CD14-positive monocyte (primary cell): ENCODE measurements at regions not wholly inside any gene's neighbourhood (a gene's known extent, or its start where the extent isn't known, plus 50 kb on each side); places are given as distances from the start of the nearest gene placed in this dataset.

Source experiments
- DNase-seq, 3 donors: peaks; one replicate each; pipeline ENCODE4 v3.0.0-alpha.2; 2011 to 2022
- H2AFZ ChIP-seq: 2 replicates; pipeline ENCODE4 v1.6.0; 2012; ENCODE audit warnings: mild to moderate bottlenecking, low read depth, low read length, inconsistent platforms; ENCODE audit not compliant: insufficient read depth, poor library complexity, severe bottlenecking
- H3K27ac ChIP-seq, 2 donors: 1 replicate in 1 of 2; 2 replicates in 1 of 2; pipeline ENCODE4 v1.5.1; 2012 to 2013; ENCODE audit warnings: low read length in 2 of 2, control low read depth in 1 of 2, inconsistent platforms in 1 of 2, low read depth in 1 of 2, mild to moderate bottlenecking in 1 of 2
- H3K27me3 ChIP-seq, 2 donors: one replicate each; pipeline versions ENCODE4 v1.6.0 to v1.6.1; 2011 to 2013; ENCODE audit warnings: low read length in 2 of 2; ENCODE audit not compliant: control insufficient read depth in 2 of 2, insufficient read depth in 2 of 2
- H3K36me3 ChIP-seq, 2 donors: replicated peaks in 1 of 2; 1 replicate in 1 of 2; 2 replicates in 1 of 2; pipeline versions ENCODE4 v1.5.1 to v1.6.1; 2012 to 2013; ENCODE audit warnings: low read length in 2 of 2, control low read depth in 1 of 2, inconsistent platforms in 1 of 2, mild to moderate bottlenecking in 1 of 2; ENCODE audit not compliant: insufficient read depth in 2 of 2, control insufficient read depth in 1 of 2
- H3K4me1 ChIP-seq, 2 donors: 1 replicate in 1 of 2; 2 replicates in 1 of 2; pipeline versions ENCODE4 v1.5.1 to v1.6.1; 2012 to 2013; ENCODE audit warnings: low read length in 2 of 2, control low read depth in 1 of 2, inconsistent platforms in 1 of 2, mild to moderate bottlenecking in 1 of 2, moderate library complexity in 1 of 2; ENCODE audit not compliant: insufficient read depth in 2 of 2, control insufficient read depth in 1 of 2
- H3K4me2 ChIP-seq: replicated peaks from 2 replicates; pipeline ENCODE3; 2012; ENCODE audit warnings: low read length, moderate library complexity, mild to moderate bottlenecking; ENCODE audit not compliant: poor library complexity, severe bottlenecking; ENCODE audit errors: extremely low read depth
- H3K4me3 ChIP-seq, 3 experiments: fragments of 200-600 bp in 1 of 3; sonication (generic) in 1 of 3; replicated peaks in 1 of 3; 1 replicate in 2 of 3; 2 replicates in 1 of 3; pipeline ENCODE4 v1.5.1; 2011 to 2013; ENCODE audit warnings: low read length in 3 of 3, mild to moderate bottlenecking in 3 of 3, control low read depth in 2 of 3, low read depth in 2 of 3, inconsistent platforms in 1 of 3, moderate library complexity in 1 of 3
- H3K79me2 ChIP-seq: 2 replicates; pipeline ENCODE4 v1.6.0; 2012; ENCODE audit warnings: mild to moderate bottlenecking, control low read depth, inconsistent platforms, low read length, moderate library complexity; ENCODE audit not compliant: insufficient read depth
- H3K9ac ChIP-seq: 2 replicates; pipeline ENCODE4 v1.6.0; 2017; ENCODE audit warnings: low read length, mild to moderate bottlenecking; ENCODE audit not compliant: insufficient read depth, poor library complexity, severe bottlenecking
- H3K9me3 ChIP-seq, 2 donors: replicated peaks in 1 of 2; 1 replicate in 1 of 2; 2 replicates in 1 of 2; pipeline versions ENCODE4 v1.5.1 to v1.6.1; 2012 to 2013; ENCODE audit warnings: low read length in 2 of 2, control low read depth in 1 of 2; ENCODE audit not compliant: control insufficient read depth in 1 of 2, insufficient read depth in 1 of 2
- H4K20me1 ChIP-seq: 2 replicates; pipeline ENCODE4 v1.6.0; 2012; ENCODE audit warnings: mild to moderate bottlenecking, low read length, control low read depth, moderate library complexity; ENCODE audit not compliant: insufficient read depth
- H3K27ac Mint-ChIP-seq, 7 donors: one replicate each; pipeline ENCODE4 v1.8.0; 2020; ENCODE audit warnings: mild to moderate bottlenecking in 7 of 7, mixed read lengths in 7 of 7, moderate library complexity in 6 of 7, inconsistent platforms in 2 of 7
- H3K27me3 Mint-ChIP-seq, 3 donors: one replicate each; pipeline ENCODE4 v1.8.0; 2021 to 2022; ENCODE audit warnings: low read depth in 3 of 3, mild to moderate bottlenecking in 3 of 3, mixed read lengths in 3 of 3, moderate library complexity in 3 of 3, inconsistent platforms in 1 of 3
- H3K36me3 Mint-ChIP-seq, 2 donors: one replicate each; pipeline ENCODE4 v1.8.0; 2020; ENCODE audit warnings: mixed read lengths in 2 of 2, inconsistent platforms in 1 of 2, mild to moderate bottlenecking in 1 of 2
- H3K4me1 Mint-ChIP-seq: one replicate; pipeline ENCODE4 v1.8.0; 2020; ENCODE audit warnings: mild to moderate bottlenecking, mixed read lengths
- H3K4me3 Mint-ChIP-seq, 2 donors: one replicate each; pipeline ENCODE4 v1.8.0; 2020; ENCODE audit warnings: mild to moderate bottlenecking in 2 of 2, mixed read lengths in 2 of 2, moderate library complexity in 1 of 2
- H3K9me3 Mint-ChIP-seq, 7 donors: one replicate each; pipeline ENCODE4 v1.8.0; 2020 to 2022; ENCODE audit warnings: mixed read lengths in 7 of 7, mild to moderate bottlenecking in 6 of 7, moderate library complexity in 6 of 7, inconsistent platforms in 2 of 7
- WGBS: methylation state at CpG from one replicate; pipeline ENCODE4 v1.1.5; 2013; ENCODE audit warnings: missing lambda C conversion rate; ENCODE audit not compliant: insufficient coverage; 5-methylcytosine and 5-hydroxymethylcytosine counted together
- intact Hi-C, 2 donors: fragments of 100-400 bp; cut with micrococcal nuclease; formaldehyde crosslinking; loops; one replicate each; pipeline versions ENCODE4 v1.15.0 to v1.15.1; 2023
- TF ChIP-seq, protein P1 (sequence below): fragments of 200-600 bp; IDR thresholded peaks from one replicate; pipeline ENCODE4 v1.8.0; 2022; ENCODE audit warnings: antibody characterized with exemption, mild to moderate bottlenecking

DNA sequence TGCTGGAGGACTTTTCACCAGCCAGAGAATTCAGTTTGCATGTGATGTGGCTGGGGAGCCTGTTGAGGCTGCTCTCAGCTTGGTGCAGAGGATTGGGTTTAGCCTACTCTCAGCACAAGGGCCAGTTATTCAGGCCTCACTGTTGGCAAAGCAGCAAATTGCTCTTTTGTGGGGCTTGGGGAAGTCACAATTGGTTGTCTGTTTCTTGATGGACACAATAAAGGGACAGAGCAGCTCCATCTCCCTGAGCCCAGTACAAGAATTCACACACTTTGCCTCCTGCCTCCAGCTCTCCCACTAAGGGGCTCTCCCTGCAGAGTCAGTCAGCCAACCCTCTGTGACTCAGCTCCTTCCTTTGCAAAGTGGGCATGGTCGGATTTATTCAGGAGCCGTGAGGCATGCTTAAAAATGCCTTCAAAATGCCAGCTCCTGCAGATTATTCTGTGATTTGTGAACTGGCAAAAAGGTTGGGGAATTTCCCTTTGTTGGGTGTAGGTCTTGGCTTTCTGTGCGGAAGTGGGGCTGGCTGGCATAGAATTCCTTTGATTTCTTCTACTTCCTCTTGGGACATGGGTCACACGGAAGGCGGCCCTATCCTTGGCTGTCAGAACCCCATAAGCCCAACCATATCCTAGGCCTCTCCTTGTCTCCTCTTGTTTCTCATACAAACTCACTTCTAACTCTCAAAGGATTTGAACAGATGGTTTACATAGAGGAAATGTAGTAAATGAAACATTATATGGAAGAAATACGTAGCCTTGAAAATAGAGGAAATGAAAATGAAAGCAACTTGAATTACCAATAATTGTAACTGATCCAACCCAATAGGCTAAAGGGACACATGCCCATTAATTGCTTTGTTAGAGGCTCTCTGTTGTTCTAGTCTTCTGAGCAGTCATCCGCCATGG, 118.7 kb upstream of the CD180 start:
- peak overlapping the region; percentile 15 for H2AFZ ChIP-seq
- DNase-seq, result peak; percentile 9 to 44 (median 25)
- 83% methylated on average over 1 of the region's 7 CpGs for WGBS

DNA sequence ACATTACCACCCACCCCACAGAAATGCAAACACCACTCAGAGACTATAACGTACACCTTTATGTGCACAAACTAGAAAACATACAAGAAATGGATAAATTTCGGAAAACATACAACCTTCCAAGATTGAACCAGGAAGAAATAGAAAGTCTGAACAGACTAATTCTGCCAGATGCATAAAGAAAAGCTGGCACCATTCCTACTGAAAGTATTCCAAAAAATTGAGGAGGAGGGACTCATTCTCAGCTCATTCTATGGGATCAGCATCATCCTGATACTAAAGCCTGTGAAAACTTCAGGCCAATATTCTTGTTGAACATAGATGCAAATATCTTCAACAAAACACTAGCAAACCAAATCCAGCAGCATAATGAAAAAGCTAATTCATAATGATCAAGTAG, 115.1 kb upstream of the CD180 start:
- H3K9ac ChIP-seq, result no peak overlapping the region
- H3K27ac Mint-ChIP-seq, result no peak overlapping the region
- intact Hi-C loops, result no loop called here

More for the DNA sequence above, 118.7 kb upstream of the CD180 start:
- H3K4me2 ChIP-seq, result peak overlapping the region; percentile 45
- no peak overlapping the region for H3K9ac ChIP-seq
- no peaks in the 10 kb centered on the region for H3K36me3 ChIP-seq
- peak overlapping the region in 1 of 2 donors; percentile 56 for H3K27ac ChIP-seq
- Mint-ChIP-seq H3K9me3 (peaks cover 3 to 16% (median 7%) of the 10 kb centered on the region in 7 donors), H3K4me1 (peaks cover 10% of the 10 kb centered on the region), H3K27me3 (peaks cover 0 to 1% (median 0%) of the 10 kb centered on the region in 3 donors), H3K36me3 (no peaks in the 10 kb centered on the region), H3K27ac (peak overlapping the region; percentile 76 to 88 (median 81)), H3K4me3 (peak overlapping the region; percentile 49 to 67)
- H4K20me1 ChIP-seq, result no peaks in the 10 kb centered on the region
- TF ChIP-seq, protein P1, sequence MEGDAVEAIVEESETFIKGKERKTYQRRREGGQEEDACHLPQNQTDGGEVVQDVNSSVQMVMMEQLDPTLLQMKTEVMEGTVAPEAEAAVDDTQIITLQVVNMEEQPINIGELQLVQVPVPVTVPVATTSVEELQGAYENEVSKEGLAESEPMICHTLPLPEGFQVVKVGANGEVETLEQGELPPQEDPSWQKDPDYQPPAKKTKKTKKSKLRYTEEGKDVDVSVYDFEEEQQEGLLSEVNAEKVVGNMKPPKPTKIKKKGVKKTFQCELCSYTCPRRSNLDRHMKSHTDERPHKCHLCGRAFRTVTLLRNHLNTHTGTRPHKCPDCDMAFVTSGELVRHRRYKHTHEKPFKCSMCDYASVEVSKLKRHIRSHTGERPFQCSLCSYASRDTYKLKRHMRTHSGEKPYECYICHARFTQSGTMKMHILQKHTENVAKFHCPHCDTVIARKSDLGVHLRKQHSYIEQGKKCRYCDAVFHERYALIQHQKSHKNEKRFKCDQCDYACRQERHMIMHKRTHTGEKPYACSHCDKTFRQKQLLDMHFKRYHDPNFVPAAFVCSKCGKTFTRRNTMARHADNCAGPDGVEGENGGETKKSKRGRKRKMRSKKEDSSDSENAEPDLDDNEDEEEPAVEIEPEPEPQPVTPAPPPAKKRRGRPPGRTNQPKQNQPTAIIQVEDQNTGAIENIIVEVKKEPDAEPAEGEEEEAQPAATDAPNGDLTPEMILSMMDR, result no peak
- peaks cover 5 to 10% of the 10 kb centered on the region in 2 donors for H3K4me1 ChIP-seq
- H3K9me3 ChIP-seq, result peaks cover 0 to 11% of the 10 kb centered on the region in 2 donors
- H3K4me3 ChIP-seq, result peak overlapping the region in 1 of 3 experiments; percentile 49
- intact Hi-C loops, result no loop called here
- H3K27me3 ChIP-seq, result no peaks in the 10 kb centered on the region
- no peaks in the 10 kb centered on the region for H3K79me2 ChIP-seq

More for the DNA sequence above, 115.1 kb upstream of the CD180 start:
- no peak for DNase-seq
- H3K4me3 ChIP-seq, result no peak overlapping the region
- no peaks in the 10 kb centered on the region for H3K9me3 ChIP-seq
- H3K27me3 Mint-ChIP-seq, result no peaks in the 10 kb centered on the region
- H3K27me3 ChIP-seq, result no peaks in the 10 kb centered on the region
- H3K9me3 Mint-ChIP-seq, result peaks cover 0 to 9% (median 4%) of the 10 kb centered on the region in 7 donors
- peaks cover 15% of the 10 kb centered on the region for H3K4me1 Mint-ChIP-seq
- H3K27ac ChIP-seq, result no peak overlapping the region
- H3K4me3 Mint-ChIP-seq, result no peak overlapping the region
- H3K36me3 ChIP-seq, result no peaks in the 10 kb centered on the region
- H4K20me1 ChIP-seq, result no peaks in the 10 kb centered on the region
- no peaks in the 10 kb centered on the region for H3K79me2 ChIP-seq
- no peak overlapping the region for H3K4me2 ChIP-seq
- TF ChIP-seq, protein P1, result no peak
- no peak overlapping the region for H2AFZ ChIP-seq
- WGBS, result no CpG with 5 or more reads among the region's 2 CpGs
- H3K4me1 ChIP-seq, result peaks cover 5 to 12% of the 10 kb centered on the region in 2 donors
- peaks cover 0 to 1% of the 10 kb centered on the region in 2 donors for H3K36me3 Mint-ChIP-seq
